CD14-positive monocyte (primary cell): ENCODE measurements at regions not wholly inside any gene's neighbourhood (a gene's known extent, or its start where the extent isn't known, plus 50 kb on each side); places are given as distances from the start of the nearest gene placed in this dataset.

Experiments
- DNase-seq, 3 donors: peaks; one replicate each; pipeline ENCODE4 v3.0.0-alpha.2; 2011 to 2022
- H2AFZ ChIP-seq: 2 replicates; pipeline ENCODE4 v1.6.0; 2012; ENCODE audit warnings: mild to moderate bottlenecking, low read depth, low read length, inconsistent platforms; ENCODE audit not compliant: insufficient read depth, poor library complexity, severe bottlenecking
- H3K27ac ChIP-seq, 2 donors: 1 replicate in 1 of 2; 2 replicates in 1 of 2; pipeline ENCODE4 v1.5.1; 2012 to 2013; ENCODE audit warnings: low read length in 2 of 2, control low read depth in 1 of 2, inconsistent platforms in 1 of 2, low read depth in 1 of 2, mild to moderate bottlenecking in 1 of 2
- H3K27me3 ChIP-seq, 2 donors: one replicate each; pipeline versions ENCODE4 v1.6.0 to v1.6.1; 2011 to 2013; ENCODE audit warnings: low read length in 2 of 2; ENCODE audit not compliant: control insufficient read depth in 2 of 2, insufficient read depth in 2 of 2
- H3K36me3 ChIP-seq, 2 donors: replicated peaks in 1 of 2; 1 replicate in 1 of 2; 2 replicates in 1 of 2; pipeline versions ENCODE4 v1.5.1 to v1.6.1; 2012 to 2013; ENCODE audit warnings: low read length in 2 of 2, control low read depth in 1 of 2, inconsistent platforms in 1 of 2, mild to moderate bottlenecking in 1 of 2; ENCODE audit not compliant: insufficient read depth in 2 of 2, control insufficient read depth in 1 of 2
- H3K4me1 ChIP-seq, 2 donors: 1 replicate in 1 of 2; 2 replicates in 1 of 2; pipeline versions ENCODE4 v1.5.1 to v1.6.1; 2012 to 2013; ENCODE audit warnings: low read length in 2 of 2, control low read depth in 1 of 2, inconsistent platforms in 1 of 2, mild to moderate bottlenecking in 1 of 2, moderate library complexity in 1 of 2; ENCODE audit not compliant: insufficient read depth in 2 of 2, control insufficient read depth in 1 of 2
- H3K4me2 ChIP-seq: replicated peaks from 2 replicates; pipeline ENCODE3; 2012; ENCODE audit warnings: low read length, moderate library complexity, mild to moderate bottlenecking; ENCODE audit not compliant: poor library complexity, severe bottlenecking; ENCODE audit errors: extremely low read depth
- H3K4me3 ChIP-seq, 3 experiments: fragments of 200-600 bp in 1 of 3; sonication (generic) in 1 of 3; replicated peaks in 1 of 3; 1 replicate in 2 of 3; 2 replicates in 1 of 3; pipeline ENCODE4 v1.5.1; 2011 to 2013; ENCODE audit warnings: low read length in 3 of 3, mild to moderate bottlenecking in 3 of 3, control low read depth in 2 of 3, low read depth in 2 of 3, inconsistent platforms in 1 of 3, moderate library complexity in 1 of 3
- H3K79me2 ChIP-seq: 2 replicates; pipeline ENCODE4 v1.6.0; 2012; ENCODE audit warnings: mild to moderate bottlenecking, control low read depth, inconsistent platforms, low read length, moderate library complexity; ENCODE audit not compliant: insufficient read depth
- H3K9ac ChIP-seq: 2 replicates; pipeline ENCODE4 v1.6.0; 2017; ENCODE audit warnings: low read length, mild to moderate bottlenecking; ENCODE audit not compliant: insufficient read depth, poor library complexity, severe bottlenecking
- H3K9me3 ChIP-seq, 2 donors: replicated peaks in 1 of 2; 1 replicate in 1 of 2; 2 replicates in 1 of 2; pipeline versions ENCODE4 v1.5.1 to v1.6.1; 2012 to 2013; ENCODE audit warnings: low read length in 2 of 2, control low read depth in 1 of 2; ENCODE audit not compliant: control insufficient read depth in 1 of 2, insufficient read depth in 1 of 2
- H4K20me1 ChIP-seq: 2 replicates; pipeline ENCODE4 v1.6.0; 2012; ENCODE audit warnings: mild to moderate bottlenecking, low read length, control low read depth, moderate library complexity; ENCODE audit not compliant: insufficient read depth
- H3K27ac Mint-ChIP-seq, 7 donors: one replicate each; pipeline ENCODE4 v1.8.0; 2020; ENCODE audit warnings: mild to moderate bottlenecking in 7 of 7, mixed read lengths in 7 of 7, moderate library complexity in 6 of 7, inconsistent platforms in 2 of 7
- H3K27me3 Mint-ChIP-seq, 3 donors: one replicate each; pipeline ENCODE4 v1.8.0; 2021 to 2022; ENCODE audit warnings: low read depth in 3 of 3, mild to moderate bottlenecking in 3 of 3, mixed read lengths in 3 of 3, moderate library complexity in 3 of 3, inconsistent platforms in 1 of 3
- H3K36me3 Mint-ChIP-seq, 2 donors: one replicate each; pipeline ENCODE4 v1.8.0; 2020; ENCODE audit warnings: mixed read lengths in 2 of 2, inconsistent platforms in 1 of 2, mild to moderate bottlenecking in 1 of 2
- H3K4me1 Mint-ChIP-seq: one replicate; pipeline ENCODE4 v1.8.0; 2020; ENCODE audit warnings: mild to moderate bottlenecking, mixed read lengths
- H3K4me3 Mint-ChIP-seq, 2 donors: one replicate each; pipeline ENCODE4 v1.8.0; 2020; ENCODE audit warnings: mild to moderate bottlenecking in 2 of 2, mixed read lengths in 2 of 2, moderate library complexity in 1 of 2
- H3K9me3 Mint-ChIP-seq, 7 donors: one replicate each; pipeline ENCODE4 v1.8.0; 2020 to 2022; ENCODE audit warnings: mixed read lengths in 7 of 7, mild to moderate bottlenecking in 6 of 7, moderate library complexity in 6 of 7, inconsistent platforms in 2 of 7
- WGBS: methylation state at CpG from one replicate; pipeline ENCODE4 v1.1.5; 2013; ENCODE audit warnings: missing lambda C conversion rate; ENCODE audit not compliant: insufficient coverage; 5-methylcytosine and 5-hydroxymethylcytosine counted together
- intact Hi-C, 2 donors: fragments of 100-400 bp; cut with micrococcal nuclease; formaldehyde crosslinking; loops; one replicate each; pipeline versions ENCODE4 v1.15.0 to v1.15.1; 2023
- TF ChIP-seq, protein P1 (sequence below): fragments of 200-600 bp; IDR thresholded peaks from one replicate; pipeline ENCODE4 v1.8.0; 2022; ENCODE audit warnings: antibody characterized with exemption, mild to moderate bottlenecking

DNA sequence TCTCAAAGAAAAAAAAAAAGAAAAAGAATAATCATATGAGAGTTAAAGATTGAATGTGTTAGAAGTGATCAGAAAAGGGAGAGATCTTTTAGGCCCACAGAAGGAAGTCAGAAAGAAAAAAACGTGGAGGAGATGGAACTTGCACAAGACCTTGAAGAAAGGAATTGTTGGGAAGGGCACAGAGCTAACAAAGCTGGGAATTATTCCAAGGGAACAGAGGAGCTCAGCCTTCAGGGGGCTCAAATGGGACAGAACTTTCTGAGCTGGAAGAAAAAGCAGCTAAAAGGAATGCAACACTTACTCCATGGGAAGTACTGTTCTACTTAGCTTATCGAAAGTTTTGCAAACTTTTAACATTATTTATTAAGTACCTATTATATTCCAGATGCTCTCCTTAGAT, 153.4 kb upstream of the ADRA1B start:
- TF ChIP-seq, protein P1, sequence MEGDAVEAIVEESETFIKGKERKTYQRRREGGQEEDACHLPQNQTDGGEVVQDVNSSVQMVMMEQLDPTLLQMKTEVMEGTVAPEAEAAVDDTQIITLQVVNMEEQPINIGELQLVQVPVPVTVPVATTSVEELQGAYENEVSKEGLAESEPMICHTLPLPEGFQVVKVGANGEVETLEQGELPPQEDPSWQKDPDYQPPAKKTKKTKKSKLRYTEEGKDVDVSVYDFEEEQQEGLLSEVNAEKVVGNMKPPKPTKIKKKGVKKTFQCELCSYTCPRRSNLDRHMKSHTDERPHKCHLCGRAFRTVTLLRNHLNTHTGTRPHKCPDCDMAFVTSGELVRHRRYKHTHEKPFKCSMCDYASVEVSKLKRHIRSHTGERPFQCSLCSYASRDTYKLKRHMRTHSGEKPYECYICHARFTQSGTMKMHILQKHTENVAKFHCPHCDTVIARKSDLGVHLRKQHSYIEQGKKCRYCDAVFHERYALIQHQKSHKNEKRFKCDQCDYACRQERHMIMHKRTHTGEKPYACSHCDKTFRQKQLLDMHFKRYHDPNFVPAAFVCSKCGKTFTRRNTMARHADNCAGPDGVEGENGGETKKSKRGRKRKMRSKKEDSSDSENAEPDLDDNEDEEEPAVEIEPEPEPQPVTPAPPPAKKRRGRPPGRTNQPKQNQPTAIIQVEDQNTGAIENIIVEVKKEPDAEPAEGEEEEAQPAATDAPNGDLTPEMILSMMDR: no peak
- Histone ChIP-seq H3K27ac (no peak overlapping the region), H3K27me3 (peaks cover 38 to 43% of the 10 kb centered on the region in 2 donors), H3K9me3 (no peaks in the 10 kb centered on the region), H3K4me2 (no peak overlapping the region), H3K4me3 (no peak overlapping the region), H3K9ac (no peak overlapping the region), H3K79me2 (no peaks in the 10 kb centered on the region), H2AFZ (no peak overlapping the region), H4K20me1 (no peaks in the 10 kb centered on the region), H3K4me1 (peaks cover 11 to 15% of the 10 kb centered on the region in 2 donors), H3K36me3 (no peaks in the 10 kb centered on the region)
- no peak for DNase-seq
- Mint-ChIP-seq H3K36me3 (no peaks in the 10 kb centered on the region), H3K4me1 (peaks cover 16% of the 10 kb centered on the region), H3K4me3 (peak overlapping the region in 1 of 2 donors; percentile 13), H3K27ac (no peak overlapping the region), H3K27me3 (peaks cover 27 to 47% (median 43%) of the 10 kb centered on the region in 3 donors), H3K9me3 (peaks cover 0 to 5% (median 0%) of the 10 kb centered on the region in 7 donors)
- intact Hi-C loops: no loop called here
- 0% methylated on average over 1 of the region's 2 CpGs for WGBS

DNA sequence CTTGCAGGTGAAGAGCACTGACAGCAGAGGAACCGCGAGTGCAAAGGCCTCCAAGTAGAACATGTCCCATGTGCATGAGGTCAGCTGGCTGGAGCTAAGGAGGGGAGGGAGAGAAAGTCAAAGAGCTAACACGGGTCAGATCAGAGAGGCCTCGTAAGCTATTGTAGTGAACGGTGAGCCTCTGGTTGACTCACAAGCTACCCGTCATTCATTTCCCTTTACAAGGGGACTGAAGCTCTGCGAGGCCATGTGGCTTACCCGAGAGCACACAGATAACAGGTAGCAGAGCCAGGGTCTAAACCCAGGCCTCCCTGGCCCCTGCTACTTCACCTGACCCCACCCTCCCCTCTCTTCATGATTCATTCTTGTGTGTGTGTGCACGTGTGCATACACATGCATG, 152.7 kb upstream of the ADRA1B start:
- TF ChIP-seq, protein P1: no peak
- Histone ChIP-seq H2AFZ (no peak overlapping the region), H3K4me1 (peaks cover 11 to 15% of the 10 kb centered on the region in 2 donors), H3K9ac (no peak overlapping the region), H3K79me2 (no peaks in the 10 kb centered on the region), H3K36me3 (no peaks in the 10 kb centered on the region), H3K27ac (no peak overlapping the region), H3K9me3 (no peaks in the 10 kb centered on the region), H3K4me2 (no peak overlapping the region), H3K27me3 (peaks cover 41 to 48% of the 10 kb centered on the region in 2 donors), H3K4me3 (no peak overlapping the region), H4K20me1 (no peaks in the 10 kb centered on the region)
- intact Hi-C loops: no loop called here
- H3K27me3 Mint-ChIP-seq: peaks cover 29 to 53% (median 49%) of the 10 kb centered on the region in 3 donors
- peaks cover 0 to 5% (median 0%) of the 10 kb centered on the region in 7 donors for H3K9me3 Mint-ChIP-seq
- H3K4me3 Mint-ChIP-seq: peak overlapping the region in 1 of 2 donors; percentile 57
- no peak for DNase-seq
- WGBS: 53% methylated on average over 7 of the region's 9 CpGs
- no peak overlapping the region for H3K27ac Mint-ChIP-seq
- peaks cover 16% of the 10 kb centered on the region for H3K4me1 Mint-ChIP-seq
- no peaks in the 10 kb centered on the region for H3K36me3 Mint-ChIP-seq
